HUES64 (cell line): ENCODE measurements at regions not wholly inside any gene's neighbourhood (a gene's known extent, or its start where the extent isn't known, plus 50 kb on each side); places are given as distances from the start of the nearest gene placed in this dataset.

Experiments used
- H3K27ac ChIP-seq: 2 replicates; pipeline ENCODE4 v1.7.0; 2013; ENCODE audit warnings: low read depth, low read length, inconsistent platforms
- H3K27me3 ChIP-seq: 2 replicates; pipeline ENCODE4 v1.6.1; 2013; ENCODE audit warnings: mild to moderate bottlenecking, low read length; ENCODE audit not compliant: insufficient read depth
- H3K36me3 ChIP-seq: 2 replicates; pipeline ENCODE4 v1.6.1; 2013; ENCODE audit warnings: mild to moderate bottlenecking, low read length; ENCODE audit not compliant: insufficient read depth
- H3K4me1 ChIP-seq: 2 replicates; pipeline ENCODE4 v1.6.1; 2013; ENCODE audit warnings: mild to moderate bottlenecking, low read length, moderate library complexity; ENCODE audit not compliant: insufficient read depth
- H3K4me3 ChIP-seq: 2 replicates; pipeline ENCODE4 v1.5.1; 2013; ENCODE audit warnings: mild to moderate bottlenecking, low read length, moderate library complexity
- H3K9ac ChIP-seq: 2 replicates; pipeline ENCODE4 v1.6.1; 2013; ENCODE audit warnings: mild to moderate bottlenecking, low read depth, low read length
- H3K9me3 ChIP-seq: 2 replicates; pipeline ENCODE4 v1.6.1; 2013; ENCODE audit warnings: low read depth, low read length; ENCODE audit not compliant: insufficient read depth
- WGBS: fragments of 150-250, 120-280 bp; methylation state at CpG from one replicate; pipeline ENCODE4 v1.1.7; 2013; ENCODE audit warnings: missing lambda C conversion rate; 5-methylcytosine and 5-hydroxymethylcytosine counted together

DNA sequence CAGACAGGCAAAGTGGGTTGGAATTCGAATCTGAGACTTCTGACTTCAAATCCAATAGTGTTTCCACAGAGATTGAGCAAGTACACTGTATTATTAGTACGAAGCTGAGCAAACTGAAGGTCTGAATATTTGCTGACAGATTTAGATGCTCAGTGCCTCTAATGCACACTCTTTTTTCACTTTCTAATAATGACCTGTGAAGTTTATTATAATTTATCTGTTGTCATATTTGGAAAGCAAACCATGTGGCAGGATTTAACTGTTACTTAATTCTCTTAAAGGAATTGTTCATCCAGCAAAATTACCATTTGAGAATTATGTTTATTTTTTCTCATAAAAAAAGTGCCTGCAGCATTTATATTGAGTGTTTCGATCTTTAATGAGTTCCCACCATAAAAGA lies 277.3 kb downstream of the DMRT2 start:
- H3K27ac ChIP-seq: no peak overlapping the region
- 100% methylated on average over 2 of the region's 3 CpGs for WGBS
- H3K4me1 ChIP-seq: no peaks in the 10 kb centered on the region
- H3K9ac ChIP-seq: no peak overlapping the region
- H3K4me3 ChIP-seq: no peak overlapping the region
- H3K27me3 ChIP-seq: no peaks in the 10 kb centered on the region; the same call in 1 of the 2 replicates
- no peaks in the 10 kb centered on the region for H3K9me3 ChIP-seq
- H3K36me3 ChIP-seq: no peaks in the 10 kb centered on the region

DNA sequence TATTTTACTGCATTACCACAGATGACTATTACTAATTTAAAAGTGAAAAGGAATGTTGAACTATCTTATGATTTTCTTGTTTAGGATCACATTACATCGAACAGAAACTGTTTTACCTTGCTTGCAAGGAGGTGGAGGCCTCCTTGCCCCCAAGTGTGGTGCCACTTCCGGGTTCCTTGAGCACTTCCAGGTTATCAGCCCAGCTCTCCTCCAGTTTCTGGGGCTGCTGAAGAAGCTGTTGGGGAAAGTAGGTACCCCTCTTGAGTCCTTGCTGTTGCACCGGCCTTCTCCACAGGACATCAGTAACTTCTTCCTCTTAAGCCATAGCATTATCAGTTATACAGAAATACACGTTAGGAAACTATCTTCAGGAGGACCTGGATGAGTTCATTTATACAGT lies 278.2 kb downstream of the DMRT2 start:
- no peak overlapping the region for H3K4me3 ChIP-seq
- H3K27ac ChIP-seq: no peak overlapping the region
- H3K27me3 ChIP-seq: no peaks in the 10 kb centered on the region; the same call in 1 of the 2 replicates
- WGBS: 84% methylated on average over 4 of the region's 4 CpGs
- no peak overlapping the region for H3K9ac ChIP-seq
- H3K9me3 ChIP-seq: no peaks in the 10 kb centered on the region
- no peaks in the 10 kb centered on the region for H3K4me1 ChIP-seq
- no peaks in the 10 kb centered on the region for H3K36me3 ChIP-seq

DNA sequence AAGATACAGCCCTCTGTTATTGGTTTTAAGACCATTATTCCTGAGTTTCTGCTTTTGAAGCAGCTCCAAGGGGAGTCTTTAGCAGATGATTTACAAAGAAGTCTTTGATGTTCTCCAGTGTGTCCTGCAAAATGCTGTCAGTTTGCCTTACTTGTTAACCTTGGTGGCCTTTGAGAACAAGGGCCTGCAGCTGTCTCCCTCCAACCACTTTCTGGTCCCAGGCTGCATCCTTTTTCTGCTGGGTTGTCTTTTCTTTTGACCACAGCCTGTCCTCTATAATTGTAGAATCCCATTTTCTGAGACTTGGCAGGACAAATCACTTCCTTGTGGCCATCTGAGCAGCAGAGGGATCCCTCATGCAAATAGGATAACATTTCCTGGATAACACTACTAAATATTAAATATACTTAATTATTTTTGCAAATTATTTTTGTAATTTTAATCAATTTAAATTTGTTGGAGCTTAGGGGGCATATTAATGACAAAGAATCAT lies 281.4 kb downstream of the DMRT2 start:
- Histone ChIP-seq H3K36me3 (no peaks in the 10 kb centered on the region), H3K4me3 (no peak overlapping the region), H3K4me1 (no peaks in the 10 kb centered on the region), H3K9me3 (no peaks in the 10 kb centered on the region), H3K27ac (no peak overlapping the region), H3K27me3 (no peaks in the 10 kb centered on the region; the same call in 1 of the 2 replicates), H3K9ac (no peak overlapping the region)

DNA sequence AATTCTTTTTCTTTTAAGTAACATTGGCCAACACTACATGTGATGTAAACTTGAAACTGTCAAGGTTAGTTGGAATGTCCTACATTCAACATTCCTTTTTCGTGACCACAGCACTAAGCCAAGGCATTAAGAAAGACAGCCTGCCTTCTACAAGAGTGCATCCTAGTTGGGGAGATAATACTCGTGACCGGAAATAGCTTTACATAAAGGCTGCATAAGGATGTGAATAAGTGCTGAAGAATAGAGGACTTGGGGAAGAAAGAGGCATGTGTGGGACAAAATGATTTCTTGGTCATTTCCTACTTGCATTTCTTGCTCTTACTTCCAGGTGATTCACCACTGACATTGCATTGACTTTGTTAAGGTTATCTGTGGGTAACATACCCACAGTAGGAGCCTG lies 282.0 kb downstream of the DMRT2 start:
- no peak overlapping the region for H3K4me3 ChIP-seq
- no peak overlapping the region for H3K27ac ChIP-seq
- no peaks in the 10 kb centered on the region for H3K36me3 ChIP-seq
- H3K9me3 ChIP-seq: no peaks in the 10 kb centered on the region
- H3K9ac ChIP-seq: no peak overlapping the region
- WGBS: 87% methylated on average over 3 of the region's 3 CpGs
- no peaks in the 10 kb centered on the region; the same call in 1 of the 2 replicates for H3K27me3 ChIP-seq
- no peaks in the 10 kb centered on the region for H3K4me1 ChIP-seq

DNA sequence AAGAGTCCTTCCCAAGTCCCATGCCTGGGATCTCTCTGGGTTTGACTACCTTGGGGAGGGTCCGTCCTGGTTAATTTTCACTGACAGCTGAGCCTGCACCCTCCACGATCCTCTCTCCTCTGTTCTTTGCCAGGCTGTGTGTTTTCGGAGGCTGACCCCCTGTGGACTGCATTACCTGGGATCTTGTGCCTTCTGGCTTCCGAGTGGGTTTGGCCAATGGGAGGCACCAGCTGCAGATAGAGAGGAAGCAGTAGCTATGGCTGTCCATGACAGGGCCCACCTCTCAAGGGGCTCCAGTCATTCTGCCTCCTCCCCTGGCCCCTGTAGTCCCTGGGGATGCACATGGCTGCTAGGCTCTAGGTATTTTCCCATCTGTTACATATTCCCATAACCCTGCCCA lies 285.0 kb downstream of the DMRT2 start:
- no peaks in the 10 kb centered on the region for H3K36me3 ChIP-seq
- H3K4me3 ChIP-seq: no peak overlapping the region
- no peak overlapping the region for H3K27ac ChIP-seq
- H3K9ac ChIP-seq: no peak overlapping the region
- H3K4me1 ChIP-seq: no peaks in the 10 kb centered on the region
- H3K9me3 ChIP-seq: no peaks in the 10 kb centered on the region
- 90% methylated on average over 4 of the region's 4 CpGs for WGBS
- no peaks in the 10 kb centered on the region; the same call in 1 of the 2 replicates for H3K27me3 ChIP-seq

DNA sequence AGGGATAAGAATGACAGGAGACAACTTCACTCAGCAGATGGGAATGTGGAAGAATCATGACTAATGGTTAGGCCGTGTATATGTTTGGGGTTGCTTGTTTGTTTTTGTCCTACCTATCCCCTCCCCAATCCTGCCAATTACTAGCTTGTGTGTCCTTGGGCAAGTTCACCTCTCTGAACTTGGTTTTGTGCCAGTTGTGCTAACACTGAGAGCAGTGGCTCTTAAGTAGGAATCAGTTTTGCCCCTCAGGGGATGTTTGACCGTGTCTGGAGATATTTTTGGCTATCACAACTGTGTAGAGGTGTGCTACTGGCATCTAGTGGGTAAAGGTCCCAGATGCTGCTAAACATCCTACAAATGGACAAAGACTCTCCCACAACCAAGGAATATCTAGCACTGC lies 287.0 kb downstream of the DMRT2 start:
- WGBS: 67% methylated on average over 1 of the region's 2 CpGs
- H3K9ac ChIP-seq: no peak overlapping the region

DNA sequence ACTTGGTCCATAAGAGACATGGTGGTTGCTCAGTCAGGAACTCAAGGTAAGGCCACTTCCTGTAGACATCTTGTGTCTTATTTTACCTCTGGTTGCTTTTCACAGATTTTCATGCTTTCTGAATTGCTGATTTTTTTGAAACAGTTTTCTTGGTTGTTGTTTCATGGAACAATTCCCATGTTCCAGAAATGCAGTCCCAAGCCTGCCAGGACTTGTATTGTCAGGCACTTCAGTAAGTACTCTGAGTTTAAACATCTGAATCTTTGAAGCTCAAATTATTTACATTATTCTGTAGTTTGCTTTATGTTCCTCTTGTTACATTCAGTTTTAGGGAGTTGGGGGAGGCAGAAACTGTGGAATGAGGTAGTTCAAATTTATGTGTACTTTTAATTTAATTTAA lies 290.2 kb downstream of the DMRT2 start:
- Histone ChIP-seq H3K9ac (no peak overlapping the region), H3K4me1 (no peaks in the 10 kb centered on the region), H3K4me3 (no peak overlapping the region), H3K36me3 (no peaks in the 10 kb centered on the region), H3K9me3 (peaks cover 2% of the 10 kb centered on the region; the same call in 1 of the 2 replicates), H3K27me3 (no peaks in the 10 kb centered on the region; the same call in none of the 2 replicates), H3K27ac (no peak overlapping the region)

More for the DNA sequence above, 287.0 kb downstream of the DMRT2 start:
- no peak overlapping the region for H3K4me3 ChIP-seq
- no peaks in the 10 kb centered on the region for H3K4me1 ChIP-seq
- no peaks in the 10 kb centered on the region for H3K9me3 ChIP-seq
- no peaks in the 10 kb centered on the region for H3K36me3 ChIP-seq
- no peak overlapping the region for H3K27ac ChIP-seq
- no peaks in the 10 kb centered on the region; the same call in 1 of the 2 replicates for H3K27me3 ChIP-seq

DNA sequence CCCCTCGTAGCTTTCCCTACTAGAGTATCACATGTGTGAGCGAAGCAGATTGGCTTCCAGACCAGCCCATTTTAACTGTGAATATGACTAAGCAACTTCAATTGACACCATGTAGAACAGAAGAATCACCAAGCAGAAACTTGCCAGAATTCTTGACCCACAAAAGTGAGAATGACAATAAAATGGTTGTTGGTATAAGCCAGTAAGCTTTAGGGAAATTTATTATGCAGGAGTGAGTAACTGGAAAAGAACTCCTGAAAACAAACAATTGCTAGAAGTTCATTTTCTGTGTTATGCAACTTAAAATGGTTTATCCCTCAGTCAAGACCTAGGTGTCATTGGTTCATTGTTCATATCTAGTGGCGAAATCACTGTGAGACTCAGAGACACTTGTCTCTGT lies 303.1 kb downstream of the DMRT2 start:
- no peaks in the 10 kb centered on the region for H3K9me3 ChIP-seq
- H3K4me3 ChIP-seq: no peak overlapping the region
- no peaks in the 10 kb centered on the region for H3K27me3 ChIP-seq
- H3K36me3 ChIP-seq: no peaks in the 10 kb centered on the region
- H3K9ac ChIP-seq: no peak overlapping the region
- WGBS: 91% methylated on average over 3 of the region's 3 CpGs
- H3K27ac ChIP-seq: no peak overlapping the region
- H3K4me1 ChIP-seq: no peaks in the 10 kb centered on the region

DNA sequence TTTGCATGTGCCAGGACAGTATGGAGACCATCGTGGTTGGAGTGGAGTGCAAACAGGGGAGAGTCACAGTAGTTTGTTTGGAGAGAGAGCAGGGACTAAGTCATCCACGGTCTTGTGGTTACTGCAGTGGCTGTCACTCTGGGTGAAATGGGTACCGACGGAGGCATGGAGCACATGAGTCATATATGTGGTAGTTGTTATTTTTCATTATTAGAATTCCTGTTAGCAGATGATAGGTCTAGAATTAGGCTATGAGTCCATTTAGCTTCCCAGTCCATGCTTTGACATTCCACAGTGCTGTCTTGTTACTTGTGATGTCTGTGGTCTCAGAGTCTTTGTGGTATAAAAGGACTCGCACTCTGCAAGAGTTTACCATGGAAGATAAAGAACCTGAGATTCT lies 303.9 kb downstream of the DMRT2 start:
- Histone ChIP-seq H3K4me1 (no peaks in the 10 kb centered on the region), H3K36me3 (no peaks in the 10 kb centered on the region), H3K27ac (no peak overlapping the region), H3K9ac (no peak overlapping the region), H3K4me3 (no peak overlapping the region), H3K9me3 (no peaks in the 10 kb centered on the region), H3K27me3 (no peaks in the 10 kb centered on the region)
- 86% methylated on average over 5 of the region's 5 CpGs for WGBS

DNA sequence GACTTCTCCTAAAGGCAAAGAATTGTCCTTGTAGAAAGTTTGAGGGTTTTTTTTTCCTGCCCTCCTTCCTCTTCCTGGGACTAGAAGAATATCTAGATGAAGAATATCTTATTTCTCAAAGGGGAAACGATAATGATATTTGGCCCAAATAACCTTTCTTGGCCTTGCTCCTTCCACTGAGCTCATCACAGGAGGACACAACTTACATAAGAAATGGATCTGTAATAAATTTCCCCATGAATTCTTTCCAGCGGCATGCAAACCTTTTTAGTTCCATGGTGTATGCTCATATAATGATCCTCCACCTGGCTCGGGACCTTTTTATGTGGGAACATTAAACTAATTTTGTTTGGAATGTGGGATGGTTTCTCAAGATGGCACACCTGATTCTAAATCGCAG lies 304.4 kb downstream of the DMRT2 start:
- Histone ChIP-seq H3K4me3 (no peak overlapping the region), H3K27ac (no peak overlapping the region), H3K9me3 (no peaks in the 10 kb centered on the region), H3K36me3 (no peaks in the 10 kb centered on the region), H3K9ac (no peak overlapping the region), H3K27me3 (no peaks in the 10 kb centered on the region), H3K4me1 (no peaks in the 10 kb centered on the region)
- 97% methylated on average over 4 of the region's 4 CpGs for WGBS

DNA sequence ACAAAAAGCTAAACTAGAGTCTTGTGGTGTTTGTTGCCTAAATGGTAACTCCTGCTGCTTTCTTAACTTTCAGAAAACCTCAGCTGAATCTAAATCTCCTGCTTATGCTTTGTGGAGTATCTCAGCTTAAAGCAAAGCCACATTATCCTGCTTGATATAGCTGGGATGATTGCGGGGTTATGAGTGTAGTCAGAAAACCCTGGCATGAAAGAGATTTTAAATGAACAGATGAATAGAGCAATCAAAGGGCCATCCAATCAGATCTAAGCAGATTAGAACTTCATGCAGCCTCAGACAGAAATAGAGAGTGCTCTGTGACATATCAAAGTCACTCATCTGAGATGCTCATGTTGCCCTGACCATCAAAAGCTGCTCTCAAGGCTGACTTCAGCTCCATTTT lies 305.5 kb downstream of the DMRT2 start:
- no peak overlapping the region for H3K9ac ChIP-seq
- 100% methylated on average over 1 of the region's 1 CpG for WGBS

DNA sequence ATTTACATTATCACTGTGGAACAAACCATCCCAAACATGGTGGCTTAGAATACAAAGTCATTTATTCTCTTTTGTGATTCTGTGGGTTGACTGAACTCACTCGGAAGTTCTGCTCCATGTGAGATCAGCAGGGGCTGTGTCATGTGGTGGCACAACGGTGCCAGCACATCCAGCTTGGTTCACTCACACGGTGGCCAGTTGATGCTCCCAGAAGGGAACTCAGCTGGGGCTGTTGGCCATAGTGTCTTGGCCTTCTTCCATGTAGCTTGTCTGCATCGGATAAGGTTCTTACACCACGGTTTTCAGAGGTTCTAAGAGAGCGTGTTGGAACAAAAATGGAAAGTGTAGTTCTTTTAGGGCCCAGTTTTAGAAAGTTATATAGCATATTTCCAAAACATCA lies 312.7 kb downstream of the DMRT2 start:
- no peaks in the 10 kb centered on the region for H3K9me3 ChIP-seq
- 90% methylated on average over 6 of the region's 6 CpGs for WGBS
- H3K27ac ChIP-seq: no peak overlapping the region
- H3K27me3 ChIP-seq: no peaks in the 10 kb centered on the region
- no peaks in the 10 kb centered on the region for H3K36me3 ChIP-seq
- no peak overlapping the region for H3K4me3 ChIP-seq
- H3K4me1 ChIP-seq: no peaks in the 10 kb centered on the region; the same call in 1 of the 2 replicates
- H3K9ac ChIP-seq: no peak overlapping the region

More for the DNA sequence above, 305.5 kb downstream of the DMRT2 start:
- Histone ChIP-seq H3K36me3 (no peaks in the 10 kb centered on the region), H3K27me3 (no peaks in the 10 kb centered on the region), H3K4me3 (no peak overlapping the region), H3K9me3 (no peaks in the 10 kb centered on the region), H3K27ac (no peak overlapping the region), H3K4me1 (no peaks in the 10 kb centered on the region)
